Ammon's horn (tissue), 1 donor: ENCODE measurements at regions not wholly inside any gene's neighbourhood (a gene's known extent, or its start where the extent isn't known, plus 50 kb on each side); places are given as distances from the start of the nearest gene placed in this dataset.
"Not testable (repeated sequence)": the region's sequence is repeated elsewhere in the genome, so short reads cannot be mapped to it uniquely, and the experiment has no call there.

ENCODE experiments used
- DNase-seq: peaks from one replicate; pipeline ENCODE4 v3.0.0-alpha.2; 2016; ENCODE audit warnings: low spot score

- DNase-seq: no peak
Observed at GRCh38 chr17:11182430-11182829, 58.6 kb upstream of the SHISA6 start.

- DNase-seq: no peak
Observed at GRCh38 chr17:11178581-11178980, 62.4 kb upstream of the SHISA6 start.

- DNase-seq: no peak
Observed at GRCh38 chr17:11177340-11177739, 63.7 kb upstream of the SHISA6 start.

- DNase-seq: no peak
Observed at GRCh38 chr17:11176549-11176948, 64.5 kb upstream of the SHISA6 start.

- no peak for DNase-seq
Observed at GRCh38 chr17:11170881-11171280, 70.1 kb upstream of the SHISA6 start.

- DNase-seq: no peak
Observed at GRCh38 chr17:11151818-11152425, 89.1 kb upstream of the SHISA6 start.

- DNase-seq: not testable (repeated sequence)
Observed at GRCh38 chr17:11150906-11151511, 90.0 kb upstream of the SHISA6 start.

- peak; percentile 79 for DNase-seq
Observed at GRCh38 chr17:11144358-11145233, 96.4 kb upstream of the SHISA6 start.

GRCh38 chr17:11142231-11142630 is 98.8 kb upstream of the SHISA6 start:
- no peak for DNase-seq

GRCh38 chr17:11140501-11140900 is 100.5 kb upstream of the SHISA6 start:
- peak; percentile 34 for DNase-seq

- peak; percentile 87 for DNase-seq
Observed at GRCh38 chr17:11140043-11140442, 101.0 kb upstream of the SHISA6 start.

GRCh38 chr17:11138023-11138422 is 103.0 kb upstream of the SHISA6 start:
- DNase-seq: no peak

GRCh38 chr17:11135819-11136218 is 105.2 kb upstream of the SHISA6 start:
- no peak for DNase-seq

GRCh38 chr17:11130367-11130766 is 110.6 kb upstream of the SHISA6 start:
- DNase-seq: no peak

GRCh38 chr17:11122908-11123307 is 118.1 kb upstream of the SHISA6 start:
- peak; percentile 50 for DNase-seq

GRCh38 chr17:11121341-11121985 is 119.5 kb upstream of the SHISA6 start:
- DNase-seq: no peak

GRCh38 chr17:11109106-11109505 is 131.9 kb upstream of the SHISA6 start:
- DNase-seq: no peak

- DNase-seq: peak; percentile 8
Observed at GRCh38 chr17:11105141-11105540, 135.9 kb upstream of the SHISA6 start.

GRCh38 chr17:11097121-11097520 is 143.9 kb upstream of the SHISA6 start:
- no peak for DNase-seq

- DNase-seq: peak; percentile 64
Observed at GRCh38 chr17:11094331-11094730, 146.7 kb upstream of the SHISA6 start.

- DNase-seq: no peak
Observed at GRCh38 chr17:11086646-11087340, 154.2 kb upstream of the SHISA6 start.

- no peak for DNase-seq
Observed at GRCh38 chr17:11082559-11082958, 158.5 kb upstream of the SHISA6 start.
